Dermis microvascular lymphatic vessel endothelial cell (primary cell): ENCODE measurements at regions not wholly inside any gene's neighbourhood (a gene's known extent, or its start where the extent isn't known, plus 50 kb on each side); places are given as distances from the start of the nearest gene placed in this dataset.
A peak's percentile ranks its signal among the peaks of the same experiment; 100 is the strongest.

Source experiments
- DNase-seq, 2 donors: peaks; one replicate each; pipeline versions ENCODE4 v3.0.0 to v3.0.0-alpha.2; 2010; ENCODE audit warnings: low read depth in 2 of 2

DNA sequence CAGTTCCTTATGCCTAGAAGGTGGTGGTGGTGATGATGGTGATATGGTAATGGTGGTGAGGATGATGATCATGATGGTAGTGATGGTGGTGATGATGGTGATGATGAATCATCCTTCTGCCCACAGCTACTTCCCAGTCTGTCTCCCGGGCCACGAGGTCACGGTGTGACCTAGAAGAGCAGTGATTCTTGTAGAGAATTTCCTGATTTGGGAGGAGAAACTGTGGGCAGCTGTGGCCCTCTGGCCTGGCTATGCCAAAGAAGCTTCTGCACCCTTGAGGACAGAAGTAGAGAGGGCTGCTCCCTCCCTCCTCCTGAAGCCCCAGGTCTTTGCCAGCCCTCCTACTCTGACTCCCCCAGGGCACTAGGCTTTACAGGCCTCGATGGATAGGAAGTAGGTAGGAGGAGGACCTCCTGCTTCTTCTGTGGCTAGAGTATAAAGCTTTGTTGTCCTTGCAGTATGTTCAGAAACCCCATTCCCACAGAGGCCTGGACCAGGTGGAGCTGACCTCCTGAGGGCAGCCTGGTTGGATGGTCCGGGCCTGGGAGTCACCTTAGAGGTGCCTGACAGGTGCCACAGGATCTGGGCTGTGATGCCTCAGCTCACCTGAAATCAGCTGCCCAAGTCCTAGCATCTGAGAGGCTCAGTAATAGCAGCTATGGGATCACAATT, 57.9 kb upstream of the EPAS1 start:
- DNase-seq, result no peak

GRCh38 chr2:46239847-46240181, 57.4 kb upstream of the EPAS1 start:
- DNase-seq, result no peak

DNA sequence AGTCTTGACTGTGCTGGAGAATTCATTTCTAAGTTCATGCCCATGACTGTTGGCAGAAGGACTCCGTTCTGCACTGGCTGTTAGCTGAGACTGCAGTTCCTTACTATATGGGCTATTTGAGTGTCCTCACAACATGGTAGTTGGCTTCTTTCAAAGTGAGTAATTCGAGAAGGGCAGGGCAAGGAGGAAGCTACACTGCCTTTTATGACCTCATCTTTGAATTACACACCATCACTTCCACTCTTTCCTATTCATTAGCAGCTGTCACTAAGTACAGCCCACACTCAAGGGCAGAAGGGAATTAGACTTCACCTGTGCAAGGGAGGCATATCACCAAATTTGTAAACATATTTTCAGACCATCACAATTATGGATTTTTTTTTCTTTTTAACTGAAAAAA, 55.9 kb upstream of the EPAS1 start:
- peak in 1 of 2 donors; percentile 49 for DNase-seq

- no peak for DNase-seq
Measured at GRCh38 chr2:46245869-46246268, 51.3 kb upstream of the EPAS1 start.

DNA sequence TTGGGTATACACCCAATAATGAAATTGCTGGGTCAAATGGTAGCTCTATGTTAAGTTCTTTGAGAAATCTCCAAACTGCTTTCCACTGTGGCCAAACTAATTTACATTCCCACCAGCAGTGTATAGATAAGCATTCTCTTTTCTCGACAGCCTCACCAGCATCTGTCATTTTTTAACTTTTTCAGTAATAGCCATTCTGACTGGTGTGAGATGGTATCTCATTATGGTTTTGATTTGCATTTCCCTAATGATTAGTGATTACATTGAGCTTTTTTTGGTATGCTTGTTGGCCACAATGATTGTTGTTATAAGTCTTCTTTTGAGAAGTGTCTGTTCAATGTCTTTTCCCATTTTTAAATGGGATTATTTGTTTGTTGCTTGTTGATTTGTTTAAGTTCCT, 50.4 kb upstream of the EPAS1 start:
- DNase-seq, result no peak
